CD14-positive monocyte (primary cell): ENCODE measurements at regions not wholly inside any gene's neighbourhood (a gene's known extent, or its start where the extent isn't known, plus 50 kb on each side); places are given as distances from the start of the nearest gene placed in this dataset.

Source experiments
- DNase-seq, 3 donors: peaks; one replicate each; pipeline ENCODE4 v3.0.0-alpha.2; 2011 to 2022
- H2AFZ ChIP-seq: 2 replicates; pipeline ENCODE4 v1.6.0; 2012; ENCODE audit warnings: mild to moderate bottlenecking, low read depth, low read length, inconsistent platforms; ENCODE audit not compliant: insufficient read depth, poor library complexity, severe bottlenecking
- H3K27ac ChIP-seq, 2 donors: 1 replicate in 1 of 2; 2 replicates in 1 of 2; pipeline ENCODE4 v1.5.1; 2012 to 2013; ENCODE audit warnings: low read length in 2 of 2, control low read depth in 1 of 2, inconsistent platforms in 1 of 2, low read depth in 1 of 2, mild to moderate bottlenecking in 1 of 2
- H3K27me3 ChIP-seq, 2 donors: one replicate each; pipeline versions ENCODE4 v1.6.0 to v1.6.1; 2011 to 2013; ENCODE audit warnings: low read length in 2 of 2; ENCODE audit not compliant: control insufficient read depth in 2 of 2, insufficient read depth in 2 of 2
- H3K36me3 ChIP-seq, 2 donors: replicated peaks in 1 of 2; 1 replicate in 1 of 2; 2 replicates in 1 of 2; pipeline versions ENCODE4 v1.5.1 to v1.6.1; 2012 to 2013; ENCODE audit warnings: low read length in 2 of 2, control low read depth in 1 of 2, inconsistent platforms in 1 of 2, mild to moderate bottlenecking in 1 of 2; ENCODE audit not compliant: insufficient read depth in 2 of 2, control insufficient read depth in 1 of 2
- H3K4me1 ChIP-seq, 2 donors: 1 replicate in 1 of 2; 2 replicates in 1 of 2; pipeline versions ENCODE4 v1.5.1 to v1.6.1; 2012 to 2013; ENCODE audit warnings: low read length in 2 of 2, control low read depth in 1 of 2, inconsistent platforms in 1 of 2, mild to moderate bottlenecking in 1 of 2, moderate library complexity in 1 of 2; ENCODE audit not compliant: insufficient read depth in 2 of 2, control insufficient read depth in 1 of 2
- H3K4me2 ChIP-seq: replicated peaks from 2 replicates; pipeline ENCODE3; 2012; ENCODE audit warnings: low read length, moderate library complexity, mild to moderate bottlenecking; ENCODE audit not compliant: poor library complexity, severe bottlenecking; ENCODE audit errors: extremely low read depth
- H3K4me3 ChIP-seq, 3 experiments: fragments of 200-600 bp in 1 of 3; sonication (generic) in 1 of 3; replicated peaks in 1 of 3; 1 replicate in 2 of 3; 2 replicates in 1 of 3; pipeline ENCODE4 v1.5.1; 2011 to 2013; ENCODE audit warnings: low read length in 3 of 3, mild to moderate bottlenecking in 3 of 3, control low read depth in 2 of 3, low read depth in 2 of 3, inconsistent platforms in 1 of 3, moderate library complexity in 1 of 3
- H3K79me2 ChIP-seq: 2 replicates; pipeline ENCODE4 v1.6.0; 2012; ENCODE audit warnings: mild to moderate bottlenecking, control low read depth, inconsistent platforms, low read length, moderate library complexity; ENCODE audit not compliant: insufficient read depth
- H3K9ac ChIP-seq: 2 replicates; pipeline ENCODE4 v1.6.0; 2017; ENCODE audit warnings: low read length, mild to moderate bottlenecking; ENCODE audit not compliant: insufficient read depth, poor library complexity, severe bottlenecking
- H3K9me3 ChIP-seq, 2 donors: replicated peaks in 1 of 2; 1 replicate in 1 of 2; 2 replicates in 1 of 2; pipeline versions ENCODE4 v1.5.1 to v1.6.1; 2012 to 2013; ENCODE audit warnings: low read length in 2 of 2, control low read depth in 1 of 2; ENCODE audit not compliant: control insufficient read depth in 1 of 2, insufficient read depth in 1 of 2
- H4K20me1 ChIP-seq: 2 replicates; pipeline ENCODE4 v1.6.0; 2012; ENCODE audit warnings: mild to moderate bottlenecking, low read length, control low read depth, moderate library complexity; ENCODE audit not compliant: insufficient read depth
- H3K27ac Mint-ChIP-seq, 7 donors: one replicate each; pipeline ENCODE4 v1.8.0; 2020; ENCODE audit warnings: mild to moderate bottlenecking in 7 of 7, mixed read lengths in 7 of 7, moderate library complexity in 6 of 7, inconsistent platforms in 2 of 7
- H3K27me3 Mint-ChIP-seq, 3 donors: one replicate each; pipeline ENCODE4 v1.8.0; 2021 to 2022; ENCODE audit warnings: low read depth in 3 of 3, mild to moderate bottlenecking in 3 of 3, mixed read lengths in 3 of 3, moderate library complexity in 3 of 3, inconsistent platforms in 1 of 3
- H3K36me3 Mint-ChIP-seq, 2 donors: one replicate each; pipeline ENCODE4 v1.8.0; 2020; ENCODE audit warnings: mixed read lengths in 2 of 2, inconsistent platforms in 1 of 2, mild to moderate bottlenecking in 1 of 2
- H3K4me1 Mint-ChIP-seq: one replicate; pipeline ENCODE4 v1.8.0; 2020; ENCODE audit warnings: mild to moderate bottlenecking, mixed read lengths
- H3K4me3 Mint-ChIP-seq, 2 donors: one replicate each; pipeline ENCODE4 v1.8.0; 2020; ENCODE audit warnings: mild to moderate bottlenecking in 2 of 2, mixed read lengths in 2 of 2, moderate library complexity in 1 of 2
- H3K9me3 Mint-ChIP-seq, 7 donors: one replicate each; pipeline ENCODE4 v1.8.0; 2020 to 2022; ENCODE audit warnings: mixed read lengths in 7 of 7, mild to moderate bottlenecking in 6 of 7, moderate library complexity in 6 of 7, inconsistent platforms in 2 of 7
- CTCF ChIP-seq: fragments of 200-600 bp; IDR thresholded peaks from one replicate; pipeline ENCODE4 v1.8.0; 2022; ENCODE audit warnings: antibody characterized with exemption, mild to moderate bottlenecking
- WGBS: methylation state at CpG from one replicate; pipeline ENCODE4 v1.1.5; 2013; ENCODE audit warnings: missing lambda C conversion rate; ENCODE audit not compliant: insufficient coverage; 5-methylcytosine and 5-hydroxymethylcytosine counted together
- intact Hi-C, 2 donors: fragments of 100-400 bp; cut with micrococcal nuclease; formaldehyde crosslinking; loops; one replicate each; pipeline versions ENCODE4 v1.15.0 to v1.15.1; 2023

GRCh38 chr1:188846468-188846867 lies 1631.2 kb downstream of the BRINP3 start:
- intact Hi-C loops: no loop called here
- no peaks in the 10 kb centered on the region for H3K36me3 ChIP-seq
- Mint-ChIP-seq H3K36me3 (no peaks in the 10 kb centered on the region), H3K4me1 (no peaks in the 10 kb centered on the region), H3K27ac (no peak overlapping the region), H3K9me3 (peaks cover 0 to 5% (median 2%) of the 10 kb centered on the region in 7 donors), H3K4me3 (no peak overlapping the region), H3K27me3 (no peaks in the 10 kb centered on the region)
- H3K79me2 ChIP-seq: no peaks in the 10 kb centered on the region
- TF ChIP-seq CTCF: no peak
- no peak for DNase-seq
- H3K4me1 ChIP-seq: no peaks in the 10 kb centered on the region
- no peaks in the 10 kb centered on the region for H3K9me3 ChIP-seq
- 81% methylated on average over 4 of the region's 6 CpGs for WGBS
- H3K4me2 ChIP-seq: no peak overlapping the region
- no peak overlapping the region for H3K27ac ChIP-seq
- H2AFZ ChIP-seq: no peak overlapping the region
- H3K27me3 ChIP-seq: no peaks in the 10 kb centered on the region
- no peak overlapping the region for H3K4me3 ChIP-seq
- H4K20me1 ChIP-seq: no peaks in the 10 kb centered on the region
- no peak overlapping the region for H3K9ac ChIP-seq

GRCh38 chr1:188857526-188858087 lies 1620.1 kb downstream of the BRINP3 start:
- peaks cover 7 to 23% of the 10 kb centered on the region in 2 donors for H3K9me3 ChIP-seq
- H3K27ac ChIP-seq: no peak overlapping the region
- no peaks in the 10 kb centered on the region for H3K36me3 ChIP-seq
- H3K27me3 Mint-ChIP-seq: no peaks in the 10 kb centered on the region
- TF ChIP-seq CTCF: no peak
- no peak overlapping the region for H3K4me3 Mint-ChIP-seq
- 96% methylated on average over 31 of the region's 31 CpGs for WGBS
- DNase-seq: no peak
- intact Hi-C loops: no loop called here
- no peaks in the 10 kb centered on the region for H3K4me1 ChIP-seq
- H3K9ac ChIP-seq: no peak overlapping the region
- H3K27ac Mint-ChIP-seq: no peak overlapping the region
- no peaks in the 10 kb centered on the region for H3K4me1 Mint-ChIP-seq
- no peaks in the 10 kb centered on the region for H4K20me1 ChIP-seq
- H3K79me2 ChIP-seq: no peaks in the 10 kb centered on the region
- no peak overlapping the region for H2AFZ ChIP-seq
- H3K4me3 ChIP-seq: no peak overlapping the region
- H3K36me3 Mint-ChIP-seq: no peaks in the 10 kb centered on the region
- no peak overlapping the region for H3K4me2 ChIP-seq
- H3K27me3 ChIP-seq: no peaks in the 10 kb centered on the region
- peaks cover 4 to 22% (median 10%) of the 10 kb centered on the region in 7 donors for H3K9me3 Mint-ChIP-seq
